Activated CD4-positive, alpha-beta T cell treated with anti-CD3 and anti-CD28 coated beads, Interleukin-2, Interleukin-4, amounts not matched to agents 100 ng/mL and 50 ng/mL, durations not matched to agents 16 hours and 8 hours (primary cell): ENCODE measurements at regions not wholly inside any gene's neighbourhood (a gene's known extent, or its start where the extent isn't known, plus 50 kb on each side); places are given as distances from the start of the nearest gene placed in this dataset.
A peak's percentile ranks its signal among the peaks of the same experiment; 100 is the strongest.
"Not testable (repeated sequence)": the region's sequence is repeated elsewhere in the genome, so short reads cannot be mapped to it uniquely, and the experiment has no call there.

Source experiments
- DNase-seq: peaks from one replicate; pipeline ENCODE4 v3.0.0-alpha.2; 2020; ENCODE audit warnings: low spot score

DNA sequence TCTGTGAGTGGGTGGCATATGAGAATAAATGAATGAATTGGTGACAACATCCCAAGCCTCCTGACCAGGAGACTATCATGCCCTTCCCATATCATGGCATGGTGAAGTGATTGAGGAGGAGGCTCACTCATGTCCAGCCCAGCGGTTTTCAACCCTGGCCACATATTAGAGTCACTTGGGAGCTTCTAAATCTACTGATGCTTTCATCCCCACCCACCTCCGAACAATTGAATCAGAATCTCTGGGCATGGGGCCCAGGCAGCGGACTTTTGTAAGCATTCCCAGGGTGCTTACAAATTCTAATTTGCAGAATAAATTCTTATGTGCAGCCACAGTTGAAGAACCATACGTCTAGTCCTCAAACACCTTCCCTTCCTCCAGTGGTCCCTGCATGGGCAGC lies 81.7 kb upstream of the SEC11C start:
- DNase-seq: no peak

DNA sequence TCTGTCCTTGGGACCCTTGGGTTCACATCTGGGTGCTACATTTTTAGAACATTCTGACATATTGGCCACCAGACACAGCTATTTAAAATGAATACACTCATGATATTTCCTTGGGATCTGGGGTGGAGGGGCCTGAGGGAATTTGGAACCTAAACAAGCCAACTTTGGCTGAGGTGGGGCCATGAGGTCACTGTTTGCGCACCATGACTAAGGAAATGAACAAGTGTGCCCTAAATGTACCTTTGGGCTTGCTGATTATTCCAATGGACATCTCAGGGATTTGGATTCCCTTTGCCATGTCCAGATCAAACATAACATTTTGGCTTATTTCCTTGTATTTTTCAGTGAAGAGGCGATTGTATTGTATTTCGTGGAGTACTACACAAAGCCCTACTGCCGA lies 80.5 kb upstream of the SEC11C start:
- no peak for DNase-seq

DNA sequence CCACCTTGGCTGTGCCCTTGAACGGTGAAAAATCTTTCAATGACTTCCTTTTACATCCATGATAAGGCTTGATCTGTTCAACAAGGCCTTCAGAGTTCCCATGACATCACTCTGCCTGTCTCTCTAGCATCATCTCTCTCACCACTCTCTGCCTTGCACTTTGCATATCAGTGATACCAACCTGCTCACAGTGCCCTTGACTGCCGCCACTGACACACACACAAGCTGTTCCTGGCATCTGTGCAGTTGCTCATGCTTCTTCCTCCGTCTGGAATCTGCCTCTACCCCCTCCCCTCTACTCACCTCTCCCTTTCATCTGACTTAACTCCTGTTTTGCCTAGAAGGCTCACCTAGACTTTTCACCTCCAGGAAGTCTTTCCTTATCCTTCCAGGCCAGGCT lies 79.1 kb upstream of the SEC11C start:
- DNase-seq: no peak

- no peak for DNase-seq
These were observed 77.6 kb upstream of the SEC11C start for GRCh38 chr18:59061914-59062642.

DNA sequence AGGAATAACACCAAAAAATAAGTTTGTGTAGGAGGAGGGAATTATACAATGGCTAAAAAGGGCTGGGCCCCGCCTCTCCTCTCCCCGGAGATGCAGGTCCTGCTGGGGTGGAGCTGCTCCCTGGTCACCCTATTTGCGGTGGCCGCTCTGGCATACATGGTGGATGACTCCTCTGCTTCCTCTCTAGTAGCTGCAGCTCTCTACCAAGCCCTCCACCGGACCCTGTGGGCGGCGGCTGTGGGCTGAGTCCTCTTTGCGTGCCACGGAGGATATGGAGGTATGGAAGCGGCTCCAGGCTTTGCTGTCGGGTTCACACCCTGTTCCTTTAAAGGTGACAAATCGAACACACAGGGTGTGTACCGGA lies 77.1 kb upstream of the SEC11C start:
- no peak for DNase-seq

- DNase-seq: no peak
These were observed 76.3 kb upstream of the SEC11C start for GRCh38 chr18:59063300-59063906.

- no peak for DNase-seq
These were observed 75.8 kb upstream of the SEC11C start for GRCh38 chr18:59063912-59064311.

- DNase-seq: no peak
These were observed 74.0 kb upstream of the SEC11C start for GRCh38 chr18:59065684-59066083.

GRCh38 chr18:59067873-59068272 lies 71.8 kb upstream of the SEC11C start:
- DNase-seq: no peak

GRCh38 chr18:59068276-59069071 lies 71.2 kb upstream of the SEC11C start:
- DNase-seq: no peak

DNA sequence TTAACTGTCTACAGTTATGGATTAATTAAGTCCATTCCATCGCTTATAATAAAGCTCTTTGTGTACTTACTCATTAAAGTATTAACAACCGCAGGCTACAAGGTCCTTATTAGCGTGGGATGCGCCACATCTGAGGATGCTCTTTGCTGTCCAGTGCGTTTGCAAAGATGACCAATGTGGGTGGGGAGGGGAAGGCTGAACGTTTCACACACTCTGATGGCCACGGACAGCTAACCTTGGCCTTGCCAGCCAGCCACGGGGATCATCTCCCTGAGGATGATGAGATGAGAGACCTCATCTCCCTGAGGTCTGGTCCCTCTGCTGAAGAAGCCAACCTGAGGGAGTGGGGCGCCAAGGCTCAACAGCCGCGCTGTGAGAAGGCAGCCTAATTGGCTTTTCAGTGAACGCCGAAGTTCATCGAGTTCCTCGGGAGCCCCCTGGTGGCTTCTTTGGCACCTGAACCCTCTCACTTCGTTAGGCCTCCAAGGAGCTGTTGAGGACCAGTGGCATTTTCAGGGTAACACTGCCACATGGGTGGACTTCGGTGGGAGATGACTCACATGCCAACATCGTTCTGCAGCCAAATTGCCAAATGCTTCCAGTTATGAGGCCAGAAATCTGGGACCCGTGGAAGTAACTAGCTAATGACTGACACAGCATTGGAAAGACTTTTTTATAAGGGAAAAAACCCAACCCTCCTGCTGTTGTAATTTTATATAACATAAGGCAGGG lies 69.3 kb upstream of the SEC11C start:
- DNase-seq: peak; percentile 78

GRCh38 chr18:59072727-59073421 lies 66.8 kb upstream of the SEC11C start:
- DNase-seq: no peak

GRCh38 chr18:59075923-59076322 lies 63.8 kb upstream of the SEC11C start:
- DNase-seq: no peak

- DNase-seq: no peak
These were observed 60.4 kb upstream of the SEC11C start for GRCh38 chr18:59079264-59079663.

DNA sequence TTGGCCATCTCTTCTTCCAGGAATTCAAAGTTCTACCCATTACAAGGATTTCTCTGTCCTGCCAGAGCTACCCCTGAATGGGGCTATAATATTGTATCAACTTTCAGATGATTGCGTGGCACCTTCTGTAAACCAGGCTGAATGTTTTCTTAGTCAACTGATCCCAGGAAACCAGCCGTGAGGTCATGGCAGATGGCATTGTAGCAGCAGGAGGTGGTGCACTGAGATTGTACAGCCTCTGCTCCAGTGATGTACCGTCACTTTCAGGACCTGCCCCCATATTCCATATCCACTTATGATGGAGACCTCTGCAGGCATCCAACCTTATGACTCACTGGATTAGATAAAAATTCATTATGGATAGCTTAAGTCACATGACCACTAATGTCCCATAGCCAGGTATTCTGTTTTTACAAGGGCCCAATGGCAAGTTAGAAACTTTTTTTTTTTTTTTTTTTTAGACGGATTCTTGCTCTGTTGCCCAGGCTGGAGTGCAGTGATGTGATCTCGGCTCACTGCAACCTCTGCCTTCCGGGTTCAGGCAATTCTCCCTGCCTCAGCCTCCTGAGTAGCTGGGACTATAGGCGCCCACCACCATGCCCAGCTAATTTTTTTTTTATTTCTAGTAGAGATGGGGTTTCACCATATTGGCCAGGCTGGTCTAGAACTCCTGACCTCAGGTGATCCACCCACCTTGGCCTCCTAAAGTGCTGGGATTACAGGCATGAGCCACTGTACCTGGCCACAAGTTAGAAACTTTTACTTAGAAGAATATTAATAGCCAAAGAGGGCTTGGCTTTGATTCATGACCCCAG lies 59.8 kb upstream of the SEC11C start:
- not testable (repeated sequence) for DNase-seq

GRCh38 chr18:59083136-59083818 lies 56.4 kb upstream of the SEC11C start:
- no peak for DNase-seq

DNA sequence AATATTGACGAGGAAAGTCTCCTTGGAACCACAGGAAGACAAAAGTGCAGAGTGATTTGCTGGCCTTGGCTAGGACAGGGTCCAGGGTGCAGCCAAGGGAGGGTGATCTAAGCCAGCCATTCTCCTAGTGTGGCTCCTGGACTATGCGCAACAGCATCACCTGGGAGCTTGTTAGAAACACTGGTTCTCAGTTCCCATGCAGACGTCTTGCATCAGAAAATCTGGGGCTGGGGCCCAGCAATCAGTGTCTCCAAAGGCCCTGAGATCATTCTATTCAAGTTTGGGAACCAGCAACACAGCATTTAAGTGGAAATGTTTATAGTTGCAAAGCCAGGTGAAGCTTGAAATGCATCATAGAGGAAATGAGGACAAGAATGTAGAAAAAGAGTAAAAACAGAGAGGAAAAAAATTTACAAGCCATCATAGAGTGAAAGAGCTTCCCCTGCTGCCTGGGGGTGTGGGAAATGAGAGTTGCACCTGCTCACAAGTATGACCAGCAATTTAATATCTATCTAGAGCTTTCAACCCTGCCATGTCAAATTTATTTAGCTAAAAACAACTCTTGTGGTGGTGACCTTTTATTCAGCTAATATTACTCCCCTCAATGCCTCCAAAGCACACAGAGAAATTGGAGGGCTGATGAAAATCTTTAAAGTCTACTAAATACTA lies 54.4 kb upstream of the SEC11C start:
- no peak for DNase-seq

- no peak for DNase-seq
These were observed 53.9 kb upstream of the SEC11C start for GRCh38 chr18:59085797-59086196.

GRCh38 chr18:59086522-59086921 lies 53.2 kb upstream of the SEC11C start:
- DNase-seq: no peak

DNA sequence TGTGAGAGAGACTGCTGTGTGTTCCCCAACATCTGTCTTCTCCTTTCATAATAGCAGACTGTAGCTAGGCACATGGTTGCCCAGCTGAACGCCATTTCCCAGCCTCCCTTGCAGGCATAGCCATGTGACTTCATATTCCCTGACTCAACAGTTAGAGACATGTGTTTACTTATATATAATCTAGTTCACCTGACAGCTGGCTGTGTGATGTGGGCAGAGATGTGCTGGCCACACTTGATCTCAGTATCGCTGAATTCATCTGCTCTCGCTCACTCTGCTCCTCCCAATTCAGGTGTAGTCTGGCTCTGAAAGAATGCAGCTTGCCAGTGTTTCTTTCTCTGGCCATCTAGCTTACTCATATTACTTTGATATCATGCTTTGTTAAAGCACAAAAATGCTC lies 52.3 kb upstream of the SEC11C start:
- DNase-seq: no peak
